ENCODE measurements at regions not wholly inside any gene's neighbourhood (a gene's known extent, or its start where the extent isn't known, plus 50 kb on each side); places are given as distances from the start of the nearest gene placed in this dataset.

- DNase-seq (ENCODE audit: low read depth in 2 of 2), result no peak
Observed at GRCh38 chrX:13103188-13103913, 58.9 kb upstream of the FAM9C start.

- DNase-seq (ENCODE audit: low read depth in 2 of 2), result no peak
Observed at GRCh38 chrX:13102636-13103035, 58.2 kb upstream of the FAM9C start.

- no peak for DNase-seq (ENCODE audit: low read depth in 2 of 2)
Observed at GRCh38 chrX:13101441-13102139, 57.2 kb upstream of the FAM9C start.

GRCh38 chrX:13099121-13099520 lies 54.7 kb upstream of the FAM9C start:
- no peak for DNase-seq (ENCODE audit: low read depth in 2 of 2)

GRCh38 chrX:13096728-13097127 lies 52.3 kb upstream of the FAM9C start:
- DNase-seq (ENCODE audit: low read depth in 2 of 2), result no peak

GRCh38 chrX:13094828-13095341 lies 50.5 kb upstream of the FAM9C start:
- DNase-seq (ENCODE audit: low read depth in 2 of 2), result no peak

- DNase-seq (ENCODE audit: low read depth in 2 of 2), result no peak
Observed at GRCh38 chrX:13094374-13094773, 50.0 kb upstream of the FAM9C start.

Measured in activated CD4-positive, alpha-beta T cell treated with anti-CD3 and anti-CD28 coated beads for 24 hours (primary cell).